GM18861 (cell line): ENCODE measurements at regions not wholly inside any gene's neighbourhood (a gene's known extent, or its start where the extent isn't known, plus 50 kb on each side); places are given as distances from the start of the nearest gene placed in this dataset.

Source experiments
- ATAC-seq: cut with Tn5 transposase; IDR thresholded peaks from one replicate; pipeline ENCODE4 v1.9.1; 2021; ENCODE audit not compliant: unreplicated experiment

GRCh38 chr15:62845241-62846126 lies 197.1 kb upstream of the TPM1 start:
- ATAC-seq: no peak

- ATAC-seq: no peak
Observed at GRCh38 chr15:62846131-62846804, 196.3 kb upstream of the TPM1 start.

- ATAC-seq: no peak
Observed at GRCh38 chr15:62846805-62847495, 195.6 kb upstream of the TPM1 start.

- no peak for ATAC-seq
Observed at GRCh38 chr15:62847900-62848489, 194.6 kb upstream of the TPM1 start.

- no peak for ATAC-seq
Observed at GRCh38 chr15:62848632-62849050, 193.9 kb upstream of the TPM1 start.

GRCh38 chr15:62849316-62850106 lies 193.0 kb upstream of the TPM1 start:
- ATAC-seq: no peak

- ATAC-seq: no peak
Observed at GRCh38 chr15:62850318-62850717, 192.2 kb upstream of the TPM1 start.

GRCh38 chr15:62850791-62851291 lies 191.7 kb upstream of the TPM1 start:
- ATAC-seq: no peak

- no peak for ATAC-seq
Observed at GRCh38 chr15:62853114-62853840, 189.3 kb upstream of the TPM1 start.

- ATAC-seq: no peak
Observed at GRCh38 chr15:62853841-62854225, 188.7 kb upstream of the TPM1 start.

GRCh38 chr15:62854420-62855084 lies 188.0 kb upstream of the TPM1 start:
- ATAC-seq: no peak

GRCh38 chr15:62855085-62855476 lies 187.5 kb upstream of the TPM1 start:
- no peak for ATAC-seq

- ATAC-seq: no peak
Observed at GRCh38 chr15:62856466-62857246, 185.9 kb upstream of the TPM1 start.

GRCh38 chr15:62857411-62857853 lies 185.1 kb upstream of the TPM1 start:
- no peak for ATAC-seq

- ATAC-seq: no peak
Observed at GRCh38 chr15:62858343-62858742, 184.2 kb upstream of the TPM1 start.

GRCh38 chr15:62862717-62863116 lies 179.8 kb upstream of the TPM1 start:
- no peak for ATAC-seq

- no peak for ATAC-seq
Observed at GRCh38 chr15:62866366-62866765, 176.2 kb upstream of the TPM1 start.

- ATAC-seq: no peak
Observed at GRCh38 chr15:62867844-62868243, 174.7 kb upstream of the TPM1 start.
